ENCODE measurements at regions not wholly inside any gene's neighbourhood (a gene's known extent, or its start where the extent isn't known, plus 50 kb on each side); places are given as distances from the start of the nearest gene placed in this dataset.

DNA sequence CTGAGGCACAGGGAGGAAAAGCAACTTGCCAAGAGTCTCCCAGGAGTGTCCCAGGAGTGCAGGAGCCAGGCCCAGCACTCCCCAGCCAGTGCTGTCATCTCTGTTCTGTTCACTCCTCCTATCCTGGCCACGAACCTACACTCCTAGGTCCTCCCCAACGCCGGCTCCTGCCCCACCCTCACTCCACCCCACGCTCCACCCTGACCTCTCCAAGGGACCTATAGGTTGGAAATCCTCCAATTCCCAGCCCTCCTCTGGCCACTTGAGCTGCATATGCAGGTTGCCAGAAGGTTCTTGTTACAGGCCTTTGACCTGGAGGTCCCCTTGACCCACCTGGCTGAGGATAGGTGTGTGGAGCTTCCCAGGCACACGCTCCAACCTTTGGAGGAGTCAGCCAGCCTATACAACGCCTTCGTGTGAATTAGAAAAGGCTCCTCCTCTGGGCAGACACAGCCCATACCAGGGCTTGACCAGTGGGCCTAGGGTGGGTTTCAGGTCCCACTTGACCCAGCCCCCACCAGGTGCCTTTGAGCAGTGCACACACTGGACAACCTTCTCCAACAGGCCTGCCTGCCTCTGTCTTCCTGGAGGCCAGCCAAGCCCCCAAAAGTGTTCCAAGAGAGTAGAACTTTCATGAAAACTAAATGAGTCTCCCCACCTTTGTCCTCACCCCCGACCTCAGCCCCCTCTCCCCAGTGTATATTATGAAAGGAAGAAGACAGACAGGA, 167.2 kb upstream of the TLE3 start:
- Histone ChIP-seq H3K36me3 (ENCODE audit: control insufficient read depth in 2 of 2, insufficient read depth in 2 of 2, low read length in 1 of 2) (no peaks in the 10 kb centered on the region), H3K4me1 (ENCODE audit: control insufficient read depth in 2 of 2, insufficient read depth in 2 of 2, low read length in 2 of 2) (peaks cover 27 to 99% of the 10 kb centered on the region in 2 donors), H3K27me3 (ENCODE audit: control insufficient read depth in 2 of 2, insufficient read depth in 1 of 2, low read length in 1 of 2) (peaks cover 0 to 13% of the 10 kb centered on the region in 2 donors), H3K4me3 (ENCODE audit: low read length in 2 of 2) (no peak overlapping the region), H3K9me3 (ENCODE audit: control insufficient read depth in 2 of 2, insufficient read depth in 1 of 2, low read length in 1 of 2) (no peaks in the 10 kb centered on the region), H3K27ac (ENCODE audit: low read depth in 1 of 2, low read length in 1 of 2) (no peak overlapping the region)
- 81% methylated on average over 8 of the region's 8 CpGs for WGBS
- DNase-seq (ENCODE audit: low read depth in 6 of 9, low spot score in 9 of 9), result no peak

DNA sequence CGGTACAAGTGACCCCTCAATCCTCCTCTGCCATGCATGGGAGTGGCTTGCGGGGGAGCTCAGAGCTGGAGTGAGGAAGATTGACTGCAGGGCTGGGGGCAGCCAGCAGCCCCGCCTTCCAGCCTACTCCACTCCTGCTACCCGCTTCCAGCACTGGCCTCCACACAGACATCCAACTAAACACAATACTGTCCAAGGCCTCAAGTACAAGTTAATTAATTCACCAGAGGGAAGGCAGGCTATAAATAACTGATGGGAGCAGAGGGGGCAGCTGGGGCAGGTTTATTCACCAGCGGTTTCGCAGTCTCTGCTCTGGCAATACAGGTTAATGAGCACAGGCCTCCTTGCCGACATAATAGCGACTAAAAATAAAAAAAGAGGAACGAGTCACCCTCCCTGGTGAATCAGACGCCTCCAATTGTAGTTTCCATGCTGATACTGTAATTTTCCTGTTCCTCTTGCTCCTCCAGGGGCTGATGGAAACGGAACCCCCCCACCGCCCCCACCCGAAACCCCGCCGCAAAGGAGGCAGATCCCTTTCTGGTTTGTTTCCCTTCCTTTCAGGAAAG, 166.4 kb upstream of the TLE3 start:
- Histone ChIP-seq H3K4me1 (ENCODE audit: control insufficient read depth in 2 of 2, insufficient read depth in 2 of 2, low read length in 2 of 2) (peaks cover 35 to 99% of the 10 kb centered on the region in 2 donors), H3K36me3 (ENCODE audit: control insufficient read depth in 2 of 2, insufficient read depth in 2 of 2, low read length in 1 of 2) (no peaks in the 10 kb centered on the region), H3K27ac (ENCODE audit: low read depth in 1 of 2, low read length in 1 of 2) (peak overlapping the region in 1 of 2 donors; percentile 25), H3K4me3 (ENCODE audit: low read length in 2 of 2) (no peak overlapping the region), H3K9me3 (ENCODE audit: control insufficient read depth in 2 of 2, insufficient read depth in 1 of 2, low read length in 1 of 2) (peaks cover 0 to under 1% of the 10 kb centered on the region in 2 donors), H3K27me3 (ENCODE audit: control insufficient read depth in 2 of 2, insufficient read depth in 1 of 2, low read length in 1 of 2) (peaks cover 0 to 11% of the 10 kb centered on the region in 2 donors)
- WGBS, result 49% methylated on average over 15 of the region's 15 CpGs
- DNase-seq (ENCODE audit: low read depth in 6 of 9, low spot score in 9 of 9), result no peak

DNA sequence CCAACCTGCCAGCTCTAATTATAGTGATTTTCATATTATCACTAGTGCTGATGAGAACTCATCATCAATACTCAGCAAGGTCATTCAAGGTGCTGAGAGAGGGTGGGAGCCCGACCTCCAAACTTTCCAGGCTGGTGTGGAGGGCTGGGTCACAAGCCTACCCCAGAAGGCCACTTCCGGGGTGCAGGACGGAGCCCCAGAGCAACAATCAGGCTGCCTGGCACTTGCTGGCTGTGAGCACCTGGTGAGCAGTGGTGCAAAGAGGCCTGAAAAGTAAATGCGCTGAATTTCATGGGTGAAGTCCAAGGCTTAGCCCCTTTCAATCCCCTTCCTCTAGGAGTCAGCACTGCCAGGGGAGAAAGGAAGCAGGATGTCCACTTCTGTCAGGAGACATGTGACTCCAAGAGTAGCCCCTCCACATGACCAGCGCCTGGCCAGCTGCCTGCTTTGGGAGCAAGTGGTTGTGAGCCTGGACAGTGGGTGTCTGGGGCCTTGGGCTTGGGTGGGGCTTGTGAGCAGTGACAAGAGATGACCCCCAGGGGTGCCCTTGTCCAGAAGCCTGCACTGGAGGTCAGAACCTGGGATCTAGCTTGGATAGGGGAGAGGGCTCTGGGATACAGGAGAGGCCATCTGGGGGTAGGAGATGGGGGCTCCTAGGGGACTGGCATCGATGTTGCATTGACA, 165.0 kb upstream of the TLE3 start:
- no peak for DNase-seq (ENCODE audit: low read depth in 6 of 9, low spot score in 9 of 9)
- Histone ChIP-seq H3K27me3 (ENCODE audit: control insufficient read depth in 2 of 2, insufficient read depth in 1 of 2, low read length in 1 of 2) (peaks cover 0 to 11% of the 10 kb centered on the region in 2 donors), H3K9me3 (ENCODE audit: control insufficient read depth in 2 of 2, insufficient read depth in 1 of 2, low read length in 1 of 2) (peaks cover 0 to 7% of the 10 kb centered on the region in 2 donors), H3K4me3 (ENCODE audit: low read length in 2 of 2) (no peak overlapping the region), H3K4me1 (ENCODE audit: control insufficient read depth in 2 of 2, insufficient read depth in 2 of 2, low read length in 2 of 2) (peaks cover 44 to 99% of the 10 kb centered on the region in 2 donors), H3K36me3 (ENCODE audit: control insufficient read depth in 2 of 2, insufficient read depth in 2 of 2, low read length in 1 of 2) (no peaks in the 10 kb centered on the region), H3K27ac (ENCODE audit: low read depth in 1 of 2, low read length in 1 of 2) (no peak overlapping the region)
- WGBS, result 92% methylated on average over 6 of the region's 6 CpGs

DNA sequence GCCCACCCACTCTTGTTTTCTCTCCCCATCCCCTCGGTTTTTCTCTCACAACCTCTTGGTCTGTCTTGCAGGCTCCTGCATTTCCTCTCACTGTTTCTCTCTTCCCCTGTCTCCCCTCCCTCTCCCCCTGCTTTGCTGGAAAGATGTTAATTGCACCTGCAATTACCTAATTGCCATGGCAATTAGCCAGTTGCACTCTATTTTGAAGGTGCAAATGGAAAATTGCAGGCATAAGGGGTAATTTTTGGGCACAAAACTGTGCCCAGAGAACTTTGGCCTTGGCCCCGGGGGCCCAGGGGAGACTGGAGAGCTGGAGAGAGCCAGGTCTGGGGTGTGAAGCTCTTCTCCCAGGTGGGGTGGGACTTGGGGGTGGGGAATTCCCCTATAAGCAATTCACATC, 164.5 kb upstream of the TLE3 start:
- WGBS, result 61% methylated on average over 2 of the region's 2 CpGs
- Histone ChIP-seq H3K27me3 (ENCODE audit: control insufficient read depth in 2 of 2, insufficient read depth in 1 of 2, low read length in 1 of 2) (peaks cover 0 to 11% of the 10 kb centered on the region in 2 donors), H3K27ac (ENCODE audit: low read depth in 1 of 2, low read length in 1 of 2) (no peak overlapping the region), H3K36me3 (ENCODE audit: control insufficient read depth in 2 of 2, insufficient read depth in 2 of 2, low read length in 1 of 2) (no peaks in the 10 kb centered on the region), H3K4me1 (ENCODE audit: control insufficient read depth in 2 of 2, insufficient read depth in 2 of 2, low read length in 2 of 2) (peaks cover 48 to 99% of the 10 kb centered on the region in 2 donors), H3K4me3 (ENCODE audit: low read length in 2 of 2) (no peak overlapping the region), H3K9me3 (ENCODE audit: control insufficient read depth in 2 of 2, insufficient read depth in 1 of 2, low read length in 1 of 2) (peaks cover 0 to 7% of the 10 kb centered on the region in 2 donors)
- no peak for DNase-seq (ENCODE audit: low read depth in 6 of 9, low spot score in 9 of 9)

DNA sequence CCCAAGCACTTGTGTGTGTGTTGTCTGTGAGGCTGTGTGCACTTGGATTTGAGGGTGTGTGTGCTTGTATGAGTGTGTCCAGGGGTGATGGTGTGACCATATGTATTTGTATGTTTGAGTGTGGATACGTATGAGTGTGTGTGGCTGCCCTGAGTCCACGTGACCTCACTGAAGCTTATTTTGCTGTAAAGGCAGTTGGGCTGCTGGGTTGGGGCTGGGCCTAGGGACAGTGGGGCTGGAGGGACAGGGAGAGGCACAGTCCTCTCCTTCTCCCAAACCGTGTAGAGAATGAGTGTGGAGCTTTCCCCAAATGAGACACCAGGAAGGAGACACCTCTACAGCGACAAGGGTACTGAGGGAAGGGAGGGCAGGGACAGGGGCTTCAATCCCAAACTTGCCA, 163.4 kb upstream of the TLE3 start:
- Histone ChIP-seq H3K9me3 (ENCODE audit: control insufficient read depth in 2 of 2, insufficient read depth in 1 of 2, low read length in 1 of 2) (peaks cover 0 to 7% of the 10 kb centered on the region in 2 donors), H3K36me3 (ENCODE audit: control insufficient read depth in 2 of 2, insufficient read depth in 2 of 2, low read length in 1 of 2) (no peaks in the 10 kb centered on the region), H3K4me3 (ENCODE audit: low read length in 2 of 2) (no peak overlapping the region), H3K27ac (ENCODE audit: low read depth in 1 of 2, low read length in 1 of 2) (no peak overlapping the region), H3K27me3 (ENCODE audit: control insufficient read depth in 2 of 2, insufficient read depth in 1 of 2, low read length in 1 of 2) (peaks cover 0 to 4% of the 10 kb centered on the region in 2 donors), H3K4me1 (ENCODE audit: control insufficient read depth in 2 of 2, insufficient read depth in 2 of 2, low read length in 2 of 2) (peaks cover 42 to 99% of the 10 kb centered on the region in 2 donors)
- WGBS, result 97% methylated on average over 4 of the region's 4 CpGs
- DNase-seq (ENCODE audit: low read depth in 6 of 9, low spot score in 9 of 9), result no peak

DNA sequence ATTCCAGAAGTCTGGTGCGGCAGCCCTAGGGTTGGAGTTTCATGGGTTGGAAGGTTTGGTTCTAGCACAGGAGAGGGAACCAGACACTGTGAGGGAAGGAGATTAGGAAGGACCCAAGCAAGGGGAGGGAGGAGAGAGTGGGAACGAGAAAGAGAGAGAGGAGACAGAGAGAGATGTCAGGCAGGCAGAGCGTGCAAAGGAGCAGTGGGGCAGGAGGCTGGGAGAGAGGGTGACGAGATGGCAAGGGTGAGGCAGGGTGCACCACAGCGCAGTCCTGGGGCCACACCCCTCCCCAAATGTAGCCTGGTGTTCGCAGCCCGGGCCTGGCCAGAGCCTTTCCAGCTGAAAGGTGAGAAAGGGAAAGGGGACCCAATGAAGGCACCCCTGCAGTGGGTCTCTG, 162.9 kb upstream of the TLE3 start:
- peaks cover 37 to 94% of the 10 kb centered on the region in 2 donors for H3K4me1 ChIP-seq (ENCODE audit: control insufficient read depth in 2 of 2, insufficient read depth in 2 of 2, low read length in 2 of 2)

DNA sequence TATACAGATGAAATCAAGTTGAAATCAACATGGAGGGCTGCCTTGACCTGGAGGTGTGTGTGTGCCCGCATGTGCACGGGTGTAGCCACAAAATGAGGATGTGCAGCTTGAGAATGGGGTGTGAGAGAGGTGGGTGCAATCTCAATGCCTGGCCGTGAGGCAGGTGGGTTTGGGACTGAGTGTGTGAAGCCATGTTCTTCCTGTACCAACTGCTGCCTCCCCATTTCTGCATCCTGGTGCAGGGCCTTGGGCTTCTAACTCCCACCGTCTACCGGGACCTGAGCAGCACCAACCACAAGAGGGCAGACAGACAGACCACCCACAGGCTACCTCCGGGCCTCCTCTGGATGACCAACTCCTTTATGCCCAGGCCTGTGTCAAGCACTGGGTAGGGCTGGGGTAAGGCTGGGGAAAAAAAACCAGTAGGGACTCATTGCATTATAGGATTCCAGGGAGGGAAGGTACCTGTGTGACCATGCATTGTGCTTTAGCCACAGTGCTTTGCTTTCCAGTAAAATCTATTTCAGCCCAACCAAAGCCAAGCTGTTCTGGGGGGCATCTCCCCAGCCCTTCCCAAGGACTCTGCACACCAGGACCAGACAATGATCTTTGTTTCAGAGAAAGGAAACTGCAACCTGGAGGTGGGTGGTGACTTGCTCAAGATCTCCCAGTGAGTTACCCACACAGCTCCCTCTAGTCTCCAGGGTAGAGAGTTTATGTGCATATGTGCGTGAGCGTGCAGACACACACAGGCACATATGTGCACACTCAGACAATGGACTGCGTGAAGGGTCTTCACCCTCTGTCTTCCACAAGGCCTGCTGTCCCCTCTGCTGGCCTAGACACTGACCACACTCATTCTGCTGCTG, 162.2 kb upstream of the TLE3 start:
- peak overlapping the region; percentile 93 to 99 for H3K27ac ChIP-seq (ENCODE audit: low read depth in 1 of 2, low read length in 1 of 2)
- no peak overlapping the region for H3K4me3 ChIP-seq (ENCODE audit: low read length in 2 of 2)
- peaks cover 0 to 2% of the 10 kb centered on the region in 2 donors for H3K27me3 ChIP-seq (ENCODE audit: control insufficient read depth in 2 of 2, insufficient read depth in 1 of 2, low read length in 1 of 2)
- 39% methylated on average over 9 of the region's 9 CpGs for WGBS
- H3K4me1 ChIP-seq (ENCODE audit: control insufficient read depth in 2 of 2, insufficient read depth in 2 of 2, low read length in 2 of 2), result peaks cover 33 to 87% of the 10 kb centered on the region in 2 donors
- peaks cover 0 to 7% of the 10 kb centered on the region in 2 donors for H3K9me3 ChIP-seq (ENCODE audit: control insufficient read depth in 2 of 2, insufficient read depth in 1 of 2, low read length in 1 of 2)
- no peaks in the 10 kb centered on the region for H3K36me3 ChIP-seq (ENCODE audit: control insufficient read depth in 2 of 2, insufficient read depth in 2 of 2, low read length in 1 of 2)
- peak in 2 of 9 donors; percentile 49 to 73 for DNase-seq (ENCODE audit: low read depth in 6 of 9, low spot score in 9 of 9)

More for the DNA sequence above, 162.9 kb upstream of the TLE3 start:
- Histone ChIP-seq H3K27me3 (ENCODE audit: control insufficient read depth in 2 of 2, insufficient read depth in 1 of 2, low read length in 1 of 2) (peaks cover 0 to 2% of the 10 kb centered on the region in 2 donors), H3K36me3 (ENCODE audit: control insufficient read depth in 2 of 2, insufficient read depth in 2 of 2, low read length in 1 of 2) (no peaks in the 10 kb centered on the region), H3K9me3 (ENCODE audit: control insufficient read depth in 2 of 2, insufficient read depth in 1 of 2, low read length in 1 of 2) (peaks cover 0 to 7% of the 10 kb centered on the region in 2 donors), H3K27ac (ENCODE audit: low read depth in 1 of 2, low read length in 1 of 2) (peak overlapping the region in 1 of 2 donors; percentile 99), H3K4me3 (ENCODE audit: low read length in 2 of 2) (no peak overlapping the region)
- WGBS, result 98% methylated on average over 7 of the region's 7 CpGs
- no peak for DNase-seq (ENCODE audit: low read depth in 6 of 9, low spot score in 9 of 9)

DNA sequence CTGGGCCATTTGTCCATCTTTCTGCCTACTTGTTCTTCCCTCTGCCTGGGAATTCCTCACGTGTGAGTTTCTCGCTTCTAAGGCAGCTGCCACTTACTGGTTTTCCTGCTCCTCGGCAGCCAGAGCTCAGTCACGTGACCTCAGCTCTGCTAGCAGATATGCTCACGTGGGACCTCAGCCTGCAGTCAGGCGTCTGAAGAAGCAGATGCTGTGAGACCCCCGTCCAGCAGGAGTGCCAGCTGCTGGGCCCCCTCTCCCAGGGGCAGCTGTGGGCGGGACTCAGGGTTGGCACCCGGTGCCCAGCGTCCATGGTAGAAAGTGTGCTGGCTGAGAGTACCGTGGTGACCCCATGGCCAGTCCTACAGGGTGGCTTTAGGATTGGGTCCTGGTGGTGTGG, 161.3 kb upstream of the TLE3 start:
- Histone ChIP-seq H3K4me3 (ENCODE audit: low read length in 2 of 2) (peak overlapping the region; percentile 18 to 24), H3K36me3 (ENCODE audit: control insufficient read depth in 2 of 2, insufficient read depth in 2 of 2, low read length in 1 of 2) (no peaks in the 10 kb centered on the region), H3K4me1 (ENCODE audit: control insufficient read depth in 2 of 2, insufficient read depth in 2 of 2, low read length in 2 of 2) (peaks cover 33 to 82% of the 10 kb centered on the region in 2 donors), H3K27ac (ENCODE audit: low read depth in 1 of 2, low read length in 1 of 2) (peak overlapping the region; percentile 93 to 99), H3K27me3 (ENCODE audit: control insufficient read depth in 2 of 2, insufficient read depth in 1 of 2, low read length in 1 of 2) (peaks cover 0 to under 1% of the 10 kb centered on the region in 2 donors), H3K9me3 (ENCODE audit: control insufficient read depth in 2 of 2, insufficient read depth in 1 of 2, low read length in 1 of 2) (peaks cover 0 to 7% of the 10 kb centered on the region in 2 donors)
- WGBS, result 6% methylated on average over 11 of the region's 11 CpGs
- DNase-seq (ENCODE audit: low read depth in 6 of 9, low spot score in 9 of 9), result peak in 6 of 9 donors; percentile 69 to 93 (median 84)

Data from thymus (tissue), 11 donors.